Jurkat, Clone E6-1 (cell line): ENCODE measurements at regions not wholly inside any gene's neighbourhood (a gene's known extent, or its start where the extent isn't known, plus 50 kb on each side); places are given as distances from the start of the nearest gene placed in this dataset.
"Not testable (repeated sequence)": the region's sequence is repeated elsewhere in the genome, so short reads cannot be mapped to it uniquely, and the experiment has no call there.

ENCODE experiments used
- DNase-seq: peaks from one replicate; pipeline ENCODE4 v3.0.0-alpha.2; 2011; ENCODE audit warnings: low read depth, low spot score
- H3K4me3 ChIP-seq: 2 replicates; pipeline ENCODE4 v1.5.1; 2011; ENCODE audit warnings: mild to moderate bottlenecking, low read length, control low read depth, moderate library complexity

DNA sequence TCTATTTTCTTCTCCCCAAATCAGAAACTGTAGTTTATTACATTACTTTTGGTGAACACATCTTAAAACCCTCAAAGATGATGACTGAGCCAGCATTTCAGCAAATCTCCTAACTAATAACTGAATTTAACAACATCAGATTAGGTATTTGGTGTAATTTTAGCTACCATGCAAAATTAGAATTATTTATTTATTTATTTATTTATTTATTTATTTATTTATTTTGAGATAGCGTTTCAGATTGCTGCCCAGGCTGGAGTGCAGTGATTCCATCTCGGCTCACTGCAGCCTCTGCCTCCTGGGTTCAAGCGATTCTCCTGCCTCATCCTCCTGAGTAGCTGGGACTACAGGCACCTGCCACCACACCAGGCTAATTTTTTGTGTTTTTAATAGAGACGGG lies 205.7 kb downstream of the OR4C45 start:
- DNase-seq, H3K4me3 ChIP-seq: not testable (repeated sequence)

DNA sequence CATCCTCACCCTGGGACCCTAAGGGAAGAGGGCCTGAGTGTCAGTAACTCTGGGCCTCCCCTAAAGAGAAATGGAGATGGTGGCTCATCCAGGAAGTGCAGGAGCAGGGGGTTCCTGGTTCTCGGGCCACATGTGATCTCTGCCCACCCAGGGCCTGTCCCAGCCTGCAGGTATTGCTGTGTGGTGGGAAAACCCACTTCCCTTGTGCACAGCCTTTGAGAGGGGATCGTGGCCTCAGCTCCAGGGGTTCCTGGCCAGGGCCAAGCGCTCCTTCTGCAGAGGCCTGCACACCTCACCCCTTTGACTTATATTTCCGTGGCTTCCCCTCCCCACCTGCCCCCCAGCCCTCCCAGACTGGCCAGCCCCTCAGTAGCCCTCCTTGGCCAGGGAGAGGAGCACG lies 213.5 kb downstream of the OR4C45 start:
- H3K4me3 ChIP-seq, result no peak overlapping the region
- DNase-seq, result no peak

DNA sequence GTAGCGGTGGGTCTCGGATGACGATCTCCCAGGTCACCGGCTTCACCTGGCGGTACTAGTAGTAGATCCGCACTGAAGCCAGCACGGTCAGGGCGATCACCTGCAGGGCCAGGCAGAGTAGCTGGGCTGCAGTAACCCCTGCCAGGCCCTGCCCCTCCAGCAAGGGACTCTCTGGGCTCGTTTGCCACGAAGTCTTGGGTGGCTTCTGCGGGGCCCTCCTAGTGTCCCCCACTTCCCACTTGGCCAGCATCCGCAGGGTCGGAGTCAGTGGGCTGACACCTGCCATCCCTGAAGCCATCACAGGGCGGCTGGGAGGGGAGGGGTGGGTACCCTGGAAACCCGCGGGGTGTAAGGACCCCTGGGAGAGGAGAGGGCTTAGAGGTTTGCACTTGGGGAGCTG lies 214.0 kb downstream of the OR4C45 start:
- no peak overlapping the region for H3K4me3 ChIP-seq
- no peak for DNase-seq

DNA sequence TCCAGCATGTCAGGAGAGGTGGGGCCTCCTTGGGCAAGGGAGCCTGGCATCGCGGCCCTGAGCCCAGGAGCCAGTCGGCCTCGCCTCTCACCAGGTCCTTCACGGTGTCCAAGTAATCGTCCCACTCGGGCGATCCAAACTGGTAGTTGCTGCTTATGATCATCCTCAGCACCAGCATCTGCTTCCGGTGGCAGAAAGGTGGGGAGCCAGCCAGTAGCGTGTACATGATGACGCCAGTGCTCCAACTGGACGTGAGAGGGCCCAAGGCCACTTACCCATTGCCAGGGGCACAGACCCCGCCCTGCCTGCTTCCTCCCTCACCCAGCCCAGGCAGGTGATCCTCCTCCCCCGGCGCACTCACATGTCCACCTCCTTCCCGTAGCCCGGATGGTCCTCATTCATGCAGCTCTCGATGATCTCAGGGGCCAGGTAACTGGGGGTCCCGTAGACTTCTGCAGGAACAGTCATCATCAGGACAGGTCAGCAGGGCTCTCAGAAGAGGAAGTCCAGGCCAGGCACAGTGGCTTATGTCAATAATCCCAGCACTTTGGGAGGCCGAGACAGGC lies 214.7 kb downstream of the OR4C45 start:
- DNase-seq, result no peak
- no peak overlapping the region for H3K4me3 ChIP-seq

DNA sequence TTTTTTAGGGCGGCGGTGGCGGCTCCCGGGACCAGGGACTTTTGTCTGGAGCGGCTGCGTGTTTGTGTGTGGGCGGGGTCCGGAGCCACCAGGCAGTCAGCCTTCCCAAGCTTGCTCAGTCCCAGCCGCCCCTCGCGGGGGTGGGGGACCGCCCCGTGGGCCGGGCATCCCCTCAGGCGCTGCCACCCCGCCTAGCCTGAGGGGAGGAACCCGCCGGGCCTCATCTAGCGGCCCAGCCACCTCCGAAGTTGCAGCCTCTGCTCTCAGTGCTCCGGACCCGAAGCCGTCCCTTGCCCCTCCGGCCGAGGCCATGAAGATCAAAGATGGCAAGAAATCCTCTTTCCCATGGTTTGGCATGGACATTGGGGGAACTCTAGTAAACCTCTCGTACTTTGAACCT lies 235.2 kb downstream of the OR4C45 start:
- no peak overlapping the region for H3K4me3 ChIP-seq
- DNase-seq, result no peak

- no peak overlapping the region for H3K4me3 ChIP-seq
- no peak for DNase-seq
Observed at GRCh38 chr11:50275133-50275532, 242.5 kb downstream of the OR4C45 start.

GRCh38 chr11:50278756-50279155 lies 246.1 kb downstream of the OR4C45 start:
- no peak overlapping the region for H3K4me3 ChIP-seq
- DNase-seq, result no peak

- no peak for DNase-seq
- peak overlapping the region; percentile 34 for H3K4me3 ChIP-seq
Observed at GRCh38 chr11:50298182-50298988, 265.7 kb downstream of the OR4C45 start.

DNA sequence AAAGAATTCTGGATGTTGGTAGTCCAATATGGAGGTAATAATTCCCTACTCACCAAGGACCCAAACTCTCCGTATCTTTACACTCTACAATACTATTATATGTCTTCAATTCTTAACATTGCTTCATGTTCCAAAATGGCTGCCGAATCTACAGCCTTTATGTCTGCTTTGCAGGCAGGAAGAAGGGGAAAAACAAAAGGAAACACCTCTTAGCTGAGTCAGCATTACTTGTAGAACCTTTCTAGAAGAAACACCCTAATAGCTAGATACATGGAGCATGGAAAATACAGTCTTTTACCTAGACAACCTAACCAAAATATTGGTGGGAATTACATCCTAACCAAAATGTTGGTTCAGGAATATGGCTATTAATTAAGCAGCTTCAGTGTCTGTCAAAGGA lies 298.0 kb downstream of the OR4C45 start:
- not testable (repeated sequence) for H3K4me3 ChIP-seq, DNase-seq

DNA sequence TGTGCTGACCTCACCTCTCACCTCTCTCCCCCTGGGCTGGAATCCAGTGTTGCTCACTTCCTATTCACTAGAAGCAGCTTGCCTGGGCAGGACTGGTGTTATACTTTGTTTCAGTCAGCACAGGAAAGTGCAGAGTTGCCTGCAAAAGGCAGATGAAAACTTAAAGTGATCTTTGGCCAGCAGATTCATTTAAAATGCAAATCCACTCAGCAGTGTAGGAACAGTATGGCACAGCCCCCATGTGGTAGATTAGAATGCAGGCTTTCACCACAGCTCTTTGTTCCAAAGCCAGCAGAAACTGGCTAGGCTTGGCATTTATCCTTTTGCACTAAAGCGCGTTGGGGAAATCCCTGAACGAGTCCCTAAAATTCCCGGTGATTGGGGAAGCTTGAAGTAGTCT lies 301.2 kb downstream of the OR4C45 start:
- no peak for DNase-seq

DNA sequence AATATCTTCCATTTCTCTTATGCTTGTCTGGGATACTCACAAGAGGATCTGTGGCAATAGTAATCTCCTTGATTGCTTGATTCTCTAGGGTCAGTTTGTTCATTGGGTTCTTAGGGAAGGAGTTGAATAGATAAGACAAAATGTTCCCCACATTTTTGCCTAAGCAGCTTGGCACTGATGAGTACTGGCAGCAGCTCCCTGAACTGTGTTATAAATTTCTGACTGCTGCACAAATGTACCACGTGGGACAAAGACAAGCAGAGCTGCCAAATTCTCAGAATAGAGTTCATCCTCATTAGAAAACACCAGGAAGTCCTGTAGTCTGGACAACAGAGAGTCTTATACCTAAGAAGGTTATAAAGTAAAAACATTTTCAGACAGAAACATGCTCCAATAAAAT lies 304.8 kb downstream of the OR4C45 start:
- DNase-seq, H3K4me3 ChIP-seq: not testable (repeated sequence)

More for the DNA sequence above, 301.2 kb downstream of the OR4C45 start:
- no peak overlapping the region for H3K4me3 ChIP-seq

- not testable (repeated sequence) for H3K4me3 ChIP-seq, DNase-seq
Observed at GRCh38 chr11:50348018-50348417, 315.3 kb downstream of the OR4C45 start.

DNA sequence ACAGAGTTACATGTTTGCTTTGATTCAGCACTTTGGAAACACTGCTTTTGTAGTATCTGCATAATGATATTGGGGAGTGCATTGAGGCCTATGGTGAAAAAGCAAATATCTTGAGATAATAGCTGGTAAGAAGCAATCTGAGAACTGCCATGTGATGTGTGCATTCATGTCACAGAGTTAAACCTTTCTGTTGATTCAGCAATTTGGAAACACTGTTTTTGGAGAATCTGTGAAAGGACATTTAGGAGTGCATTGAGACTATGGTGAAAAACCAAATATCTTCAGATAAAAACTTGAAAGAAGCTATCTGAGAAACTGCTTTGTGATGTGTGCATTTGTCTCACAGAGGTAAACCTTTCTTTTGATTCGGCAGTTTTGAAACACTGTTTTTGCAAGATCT lies 346.8 kb downstream of the OR4C45 start:
- no peak for DNase-seq
- no peak overlapping the region for H3K4me3 ChIP-seq

GRCh38 chr11:50394017-50394416 lies 361.3 kb downstream of the OR4C45 start:
- DNase-seq, result no peak
- H3K4me3 ChIP-seq, result no peak overlapping the region

DNA sequence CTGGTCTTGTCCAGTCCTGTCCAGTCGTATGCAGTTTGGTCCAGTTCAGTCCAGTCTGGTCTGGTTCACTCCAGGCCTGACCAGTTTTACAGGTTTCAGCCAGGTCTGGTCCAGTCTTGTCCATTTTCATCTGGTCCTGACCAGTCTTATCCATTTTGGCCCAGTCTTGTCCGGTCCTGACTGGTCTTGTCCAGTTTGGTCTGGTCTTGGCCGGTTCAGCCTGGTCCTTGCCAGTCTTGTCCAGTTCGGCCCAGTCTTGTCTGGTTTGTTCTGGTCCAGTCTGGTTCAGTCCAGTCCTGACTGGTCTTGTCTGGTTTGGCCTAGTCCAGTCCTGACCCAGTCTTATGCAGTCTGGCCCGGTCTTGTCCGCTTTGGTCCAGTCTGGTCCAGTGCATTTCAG lies 380.2 kb downstream of the OR4C45 start:
- no peak for DNase-seq
- H3K4me3 ChIP-seq, result no peak overlapping the region

GRCh38 chr11:50423208-50423607 lies 390.5 kb downstream of the OR4C45 start:
- DNase-seq, result no peak
- H3K4me3 ChIP-seq, result no peak overlapping the region
